A549 (cell line): ENCODE measurements at regions not wholly inside any gene's neighbourhood (a gene's known extent, or its start where the extent isn't known, plus 50 kb on each side); places are given as distances from the start of the nearest gene placed in this dataset.

Source experiments
- CTCF ChIP-seq: fragments of >200 bp; sonication (Bioruptor Twin); formaldehyde crosslinking; IDR thresholded peaks from 3 replicates; pipeline ENCODE4 v1.5.1; 2016
- ELK1 ChIP-seq: fragments of 150-350 bp; IDR thresholded peaks from 2 replicates; pipeline ENCODE4 v1.6.1; 2014; ENCODE audit warnings: low read depth, mild to moderate bottlenecking, low read length
- EP300 ChIP-seq, 2 experiments: fragments of >200 bp; sonication (Bioruptor Twin); formaldehyde crosslinking; IDR thresholded peaks; 2 replicates in 1 of 2; 3 replicates in 1 of 2; pipeline ENCODE4 v1.6.1; 2016 to 2017
- TP53 ChIP-seq: fragments of 250-450 bp; sonication (Bioruptor Pico); IDR thresholded peaks from 2 replicates; pipeline ENCODE4 v1.5.0; 2021; ENCODE audit warnings: mild to moderate bottlenecking, moderate library complexity
- ZC3H11A ChIP-seq: fragments of 450-650 bp; IDR thresholded peaks from 2 replicates; pipeline ENCODE4 v1.6.1; 2014; ENCODE audit warnings: antibody characterized with exemption, mild to moderate bottlenecking
- TF ChIP-seq, protein P1 (sequence below): fragments of >200 bp; sonication (Bioruptor Twin); formaldehyde crosslinking; IDR thresholded peaks from 3 replicates; pipeline ENCODE4 v1.6.1; 2016

- TF ChIP-seq CTCF (no peak), TP53 (CRISPR knock-in tag) (no peak), ELK1 (no peak), EP300 (IDR thresholded peaks at IDR 0.05) (no peak), ZC3H11A (no peak)
- TF ChIP-seq, protein P1, sequence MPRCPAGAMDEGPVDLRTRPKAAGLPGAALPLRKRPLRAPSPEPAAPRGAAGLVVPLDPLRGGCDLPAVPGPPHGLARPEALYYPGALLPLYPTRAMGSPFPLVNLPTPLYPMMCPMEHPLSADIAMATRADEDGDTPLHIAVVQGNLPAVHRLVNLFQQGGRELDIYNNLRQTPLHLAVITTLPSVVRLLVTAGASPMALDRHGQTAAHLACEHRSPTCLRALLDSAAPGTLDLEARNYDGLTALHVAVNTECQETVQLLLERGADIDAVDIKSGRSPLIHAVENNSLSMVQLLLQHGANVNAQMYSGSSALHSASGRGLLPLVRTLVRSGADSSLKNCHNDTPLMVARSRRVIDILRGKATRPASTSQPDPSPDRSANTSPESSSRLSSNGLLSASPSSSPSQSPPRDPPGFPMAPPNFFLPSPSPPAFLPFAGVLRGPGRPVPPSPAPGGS, result no peak
Measured at GRCh38 chr5:167574464-167574863, 717.0 kb upstream of the WWC1 start.
